ENCODE measurements at regions not wholly inside any gene's neighbourhood (a gene's known extent, or its start where the extent isn't known, plus 50 kb on each side); places are given as distances from the start of the nearest gene placed in this dataset.

- DNase-seq, result no peak
These were observed 444.4 kb upstream of the IGFBP7 start for GRCh38 chr4:57554556-57555092.

GRCh38 chr4:57553728-57554127, 443.5 kb upstream of the IGFBP7 start:
- no peak for DNase-seq

- DNase-seq, result no peak
These were observed 440.0 kb upstream of the IGFBP7 start for GRCh38 chr4:57550198-57550597.

- no peak for DNase-seq
These were observed 438.7 kb upstream of the IGFBP7 start for GRCh38 chr4:57548856-57549255.

- no peak for DNase-seq
These were observed 434.8 kb upstream of the IGFBP7 start for GRCh38 chr4:57544811-57545654.

- DNase-seq, result no peak
These were observed 394.8 kb upstream of the IGFBP7 start for GRCh38 chr4:57504797-57505530.

GRCh38 chr4:57504139-57504538, 394.0 kb upstream of the IGFBP7 start:
- no peak for DNase-seq

GRCh38 chr4:57501720-57502119, 391.5 kb upstream of the IGFBP7 start:
- no peak for DNase-seq

- DNase-seq, result no peak
These were observed 389.6 kb upstream of the IGFBP7 start for GRCh38 chr4:57499786-57500185.

- DNase-seq, result no peak
These were observed 388.1 kb upstream of the IGFBP7 start for GRCh38 chr4:57498251-57498650.

- no peak for DNase-seq
These were observed 386.7 kb upstream of the IGFBP7 start for GRCh38 chr4:57496697-57497471.

- DNase-seq, result no peak
These were observed 384.6 kb upstream of the IGFBP7 start for GRCh38 chr4:57494821-57495220.

- no peak for DNase-seq
These were observed 382.2 kb upstream of the IGFBP7 start for GRCh38 chr4:57492251-57492878.

GRCh38 chr4:57491388-57491787, 381.2 kb upstream of the IGFBP7 start:
- DNase-seq, result no peak

- DNase-seq, result no peak
These were observed 380.5 kb upstream of the IGFBP7 start for GRCh38 chr4:57490520-57491255.

GRCh38 chr4:57488366-57489162, 378.4 kb upstream of the IGFBP7 start:
- DNase-seq, result no peak

GRCh38 chr4:57475424-57475823, 365.2 kb upstream of the IGFBP7 start:
- DNase-seq, result no peak

GRCh38 chr4:57465321-57466056, 355.3 kb upstream of the IGFBP7 start:
- DNase-seq, result no peak

GRCh38 chr4:57462843-57463242, 352.7 kb upstream of the IGFBP7 start:
- DNase-seq, result no peak

- no peak for DNase-seq
These were observed 350.8 kb upstream of the IGFBP7 start for GRCh38 chr4:57460967-57461366.
